Astrocyte (in vitro differentiated cells and primary cell): ENCODE measurements at regions not wholly inside any gene's neighbourhood (a gene's known extent, or its start where the extent isn't known, plus 50 kb on each side); places are given as distances from the start of the nearest gene placed in this dataset.

Experiments used
- DNase-seq: peaks from one replicate; pipeline ENCODE4 v3.0.0-alpha.2; 2010; ENCODE audit warnings: low read depth
- FAIRE-seq: peaks from 2 replicates; lab custom pipeline; 2011; peaks lifted over from hg19 to GRCh38; lab: Jason Lieb, UNC
- H2AFZ ChIP-seq: 2 replicates; pipeline ENCODE4 v1.6.0; 2012; ENCODE audit warnings: low read depth, low read length, inconsistent platforms
- H3K27ac ChIP-seq: 2 replicates; pipeline ENCODE4 v1.5.1; 2011; ENCODE audit warnings: low read depth, low read length, inconsistent platforms
- H3K27me3 ChIP-seq: 2 replicates; pipeline ENCODE4 v1.6.0; 2011; ENCODE audit warnings: low read length, inconsistent platforms; ENCODE audit not compliant: insufficient read depth
- H3K36me3 ChIP-seq: 2 replicates; pipeline ENCODE4 v1.5.1; 2011; ENCODE audit warnings: low read length, inconsistent platforms; ENCODE audit not compliant: insufficient read depth
- H3K4me1 ChIP-seq: 2 replicates; pipeline ENCODE4 v1.5.1; 2011; ENCODE audit warnings: low read length, inconsistent platforms; ENCODE audit not compliant: insufficient read depth
- H3K4me2 ChIP-seq: 2 replicates; pipeline ENCODE4 v1.6.0; 2012; ENCODE audit warnings: low read length, inconsistent platforms
- H3K4me3 ChIP-seq: 2 replicates; pipeline ENCODE4 v1.5.1; 2011; ENCODE audit warnings: low read depth, mild to moderate bottlenecking, low read length, inconsistent platforms; ENCODE audit not compliant: insufficient read depth
- H3K79me2 ChIP-seq: 2 replicates; pipeline ENCODE4 v1.6.0; 2012; ENCODE audit warnings: mild to moderate bottlenecking, low read length, inconsistent platforms; ENCODE audit not compliant: insufficient read depth
- H3K9ac ChIP-seq: 2 replicates; pipeline ENCODE4 v1.6.0; 2012; ENCODE audit warnings: mild to moderate bottlenecking, low read length, inconsistent platforms
- H3K9me3 ChIP-seq: 2 replicates; pipeline ENCODE4 v1.5.1; 2012; ENCODE audit warnings: low read depth, mild to moderate bottlenecking, low read length, inconsistent platforms; ENCODE audit not compliant: insufficient read depth
- H4K20me1 ChIP-seq: 2 replicates; pipeline ENCODE4 v1.6.0; 2012; ENCODE audit warnings: low read length, inconsistent platforms; ENCODE audit not compliant: insufficient read depth
- H3K27ac Mint-ChIP-seq: one replicate; pipeline ENCODE4 v1.8.0; 2021; ENCODE audit warnings: mild to moderate bottlenecking, mixed read lengths; ENCODE audit not compliant: unreplicated experiment
- H3K27me3 Mint-ChIP-seq: one replicate; pipeline ENCODE4 v1.8.0; 2021; ENCODE audit warnings: low read depth, mixed read lengths; ENCODE audit not compliant: unreplicated experiment
- H3K36me3 Mint-ChIP-seq: one replicate; pipeline ENCODE4 v1.8.0; 2021; ENCODE audit warnings: low read depth, mixed read lengths; ENCODE audit not compliant: unreplicated experiment
- H3K4me1 Mint-ChIP-seq: one replicate; pipeline ENCODE4 v1.8.0; 2021; ENCODE audit warnings: low read depth, mixed read lengths; ENCODE audit not compliant: unreplicated experiment
- H3K4me3 Mint-ChIP-seq: one replicate; pipeline ENCODE4 v1.8.0; 2021; ENCODE audit warnings: mild to moderate bottlenecking, moderate library complexity, mixed read lengths; ENCODE audit not compliant: unreplicated experiment
- H3K9me3 Mint-ChIP-seq: one replicate; pipeline ENCODE4 v1.8.0; 2021; ENCODE audit warnings: mild to moderate bottlenecking, mixed read lengths; ENCODE audit not compliant: unreplicated experiment
- CTCF ChIP-seq: IDR thresholded peaks from 2 replicates; pipeline ENCODE4 v1.5.1; 2011; ENCODE audit warnings: low read depth, mild to moderate bottlenecking, inconsistent platforms, low read length, moderate library complexity; ENCODE audit not compliant: insufficient read depth
- EZH2 ChIP-seq: IDR thresholded peaks from 2 replicates; pipeline ENCODE4 v1.6.1; 2012; ENCODE audit warnings: mild to moderate bottlenecking, low read length, inconsistent platforms; ENCODE audit not compliant: insufficient read depth

- Histone ChIP-seq H3K4me2 (no peak overlapping the region), H3K4me1 (no peaks in the 10 kb centered on the region), H3K4me3 (no peak overlapping the region), H3K9me3 (peaks cover 3% of the 10 kb centered on the region), H3K9ac (no peak overlapping the region), H3K27me3 (no peaks in the 10 kb centered on the region), H2AFZ (no peak overlapping the region), H3K36me3 (no peaks in the 10 kb centered on the region), H3K27ac (no peak overlapping the region), H4K20me1 (no peaks in the 10 kb centered on the region), H3K79me2 (no peaks in the 10 kb centered on the region)
- H3K27me3 Mint-ChIP-seq: peaks cover 5% of the 10 kb centered on the region
- H3K4me3 Mint-ChIP-seq: no peak overlapping the region
- peaks cover 1% of the 10 kb centered on the region for H3K4me1 Mint-ChIP-seq
- H3K27ac Mint-ChIP-seq: no peak overlapping the region
- no peaks in the 10 kb centered on the region for H3K36me3 Mint-ChIP-seq
- TF ChIP-seq EZH2 (no peak), CTCF (no peak)
- peaks cover 4% of the 10 kb centered on the region for H3K9me3 Mint-ChIP-seq
- FAIRE-seq (no peak), DNase-seq (no peak)
These were observed 213.3 kb downstream of the MYCN start for GRCh38 chr2:16153754-16154035.

GRCh38 chr2:16152928-16153753, 212.8 kb downstream of the MYCN start:
- H3K9me3 ChIP-seq: peaks cover 3% of the 10 kb centered on the region
- H3K36me3 Mint-ChIP-seq: no peaks in the 10 kb centered on the region
- peaks cover 5% of the 10 kb centered on the region for H3K27me3 Mint-ChIP-seq
- no peak overlapping the region for H3K27ac ChIP-seq
- FAIRE-seq: no peak
- H3K9me3 Mint-ChIP-seq: peaks cover 4% of the 10 kb centered on the region
- no peaks in the 10 kb centered on the region for H3K27me3 ChIP-seq
- H3K4me3 ChIP-seq: no peak overlapping the region
- H3K4me2 ChIP-seq: no peak overlapping the region
- H4K20me1 ChIP-seq: no peaks in the 10 kb centered on the region
- H3K27ac Mint-ChIP-seq: no peak overlapping the region
- no peaks in the 10 kb centered on the region for H3K4me1 ChIP-seq
- H3K36me3 ChIP-seq: no peaks in the 10 kb centered on the region
- no peak overlapping the region for H3K9ac ChIP-seq
- H3K79me2 ChIP-seq: no peaks in the 10 kb centered on the region
- DNase-seq: no peak
- peaks cover 1% of the 10 kb centered on the region for H3K4me1 Mint-ChIP-seq
- TF ChIP-seq EZH2: no peak
- TF ChIP-seq CTCF: no peak
- H3K4me3 Mint-ChIP-seq: no peak overlapping the region
- no peak overlapping the region for H2AFZ ChIP-seq
